Activated naive CD8-positive, alpha-beta T cell (primary cell): ENCODE measurements at regions not wholly inside any gene's neighbourhood (a gene's known extent, or its start where the extent isn't known, plus 50 kb on each side); places are given as distances from the start of the nearest gene placed in this dataset.

Experiments
- H3K27ac Mint-ChIP-seq: one replicate; pipeline ENCODE4 v1.8.0; 2021; ENCODE audit warnings: mixed read lengths
- H3K27me3 Mint-ChIP-seq: one replicate; pipeline ENCODE4 v1.8.0; 2021; ENCODE audit warnings: mixed read lengths
- H3K36me3 Mint-ChIP-seq: one replicate; pipeline ENCODE4 v1.8.0; 2021; ENCODE audit warnings: mixed read lengths
- H3K4me1 Mint-ChIP-seq: one replicate; pipeline ENCODE4 v1.8.0; 2021; ENCODE audit warnings: low read depth, mixed read lengths
- H3K4me3 Mint-ChIP-seq: one replicate; pipeline ENCODE4 v1.8.0; 2021; ENCODE audit warnings: mild to moderate bottlenecking, mixed read lengths
- H3K9me3 Mint-ChIP-seq: one replicate; pipeline ENCODE4 v1.8.0; 2021; ENCODE audit warnings: low read depth, mixed read lengths

DNA sequence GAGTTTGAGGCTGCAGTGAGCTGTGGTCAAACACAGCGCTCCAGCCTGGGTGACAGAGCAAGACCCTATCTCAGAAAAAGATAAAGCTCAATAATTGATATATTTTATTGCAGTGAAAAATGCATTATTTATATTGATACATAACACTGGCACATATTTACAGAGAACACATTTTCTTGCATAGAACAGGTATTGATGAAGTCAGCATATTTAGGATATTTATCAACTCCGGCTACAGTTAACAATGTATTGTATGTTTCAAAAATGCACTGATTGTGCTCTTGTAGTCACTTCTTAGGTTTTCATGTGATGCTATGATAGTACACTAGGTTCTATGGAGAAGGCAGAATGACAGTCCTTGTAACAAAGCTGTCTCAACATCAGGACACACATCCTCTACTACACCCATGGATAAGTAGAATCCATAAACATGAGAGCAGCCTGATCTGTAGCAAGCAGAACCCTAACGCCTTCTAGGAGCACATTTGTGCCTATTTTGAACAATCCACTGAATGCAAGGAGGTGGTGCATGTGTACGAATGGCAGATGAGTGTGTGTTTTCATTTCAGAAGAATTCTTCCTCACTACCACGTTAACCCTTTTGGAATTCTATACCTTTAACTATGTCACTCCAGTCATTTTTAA is 586.1 kb upstream of the CELF2 start:
- Mint-ChIP-seq H3K36me3 (no peaks in the 10 kb centered on the region), H3K27ac (no peak overlapping the region), H3K4me3 (no peak overlapping the region), H3K9me3 (peaks cover 8% of the 10 kb centered on the region), H3K4me1 (no peaks in the 10 kb centered on the region), H3K27me3 (peaks cover 18% of the 10 kb centered on the region)

DNA sequence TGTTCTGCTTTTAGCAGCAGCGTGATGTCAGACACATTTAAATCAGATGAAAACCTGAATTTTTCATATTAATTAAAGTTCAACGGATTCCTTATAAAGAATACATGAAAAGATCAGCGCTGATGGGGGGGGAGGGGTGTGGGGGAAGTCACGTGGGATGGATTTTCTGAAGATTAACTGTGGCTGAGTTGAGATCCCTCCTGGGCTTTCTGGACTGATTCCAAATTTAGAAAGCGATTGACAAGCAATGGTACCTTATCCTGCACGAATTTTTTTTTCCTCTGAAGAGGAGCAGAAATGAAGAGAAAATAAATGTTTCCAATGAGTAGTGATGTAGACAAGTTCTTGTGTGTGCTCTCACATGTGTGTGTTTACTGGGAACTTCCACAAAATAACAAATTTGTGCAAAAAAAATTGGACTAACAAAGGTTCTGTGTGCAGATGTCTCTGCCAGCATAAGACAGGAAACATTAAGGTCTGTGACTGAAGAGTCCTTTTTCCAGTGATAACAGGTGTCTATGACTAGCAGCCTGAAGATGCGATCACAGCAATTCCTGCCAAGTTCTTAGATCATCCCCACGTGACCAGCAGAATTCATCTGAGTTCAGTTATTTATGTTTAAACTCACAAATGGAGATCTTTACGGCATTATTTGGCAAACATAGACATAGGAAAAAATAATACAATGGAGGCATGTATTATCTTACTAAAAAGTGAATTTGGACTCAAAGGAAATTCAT is 585.2 kb upstream of the CELF2 start:
- Mint-ChIP-seq H3K27me3 (peaks cover 21% of the 10 kb centered on the region), H3K27ac (no peak overlapping the region), H3K4me1 (no peaks in the 10 kb centered on the region), H3K36me3 (no peaks in the 10 kb centered on the region), H3K9me3 (peaks cover 8% of the 10 kb centered on the region), H3K4me3 (no peak overlapping the region)

DNA sequence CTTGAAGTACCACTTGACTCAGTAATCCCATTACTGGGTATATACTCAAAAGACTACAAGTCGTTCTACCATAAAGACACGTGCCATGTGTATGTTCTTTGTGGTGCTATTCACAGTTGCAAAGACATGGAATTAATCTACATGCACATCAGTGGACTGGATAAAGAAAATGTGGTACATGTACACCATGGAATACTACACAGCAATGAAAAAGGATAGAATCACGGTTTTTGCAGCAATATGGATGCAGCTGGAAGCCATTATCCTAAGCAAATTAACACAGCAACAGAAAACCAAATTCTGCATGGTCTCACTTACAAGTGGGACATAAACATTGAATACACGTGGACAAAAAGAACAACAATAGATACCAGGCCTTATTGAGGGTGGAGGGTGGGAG is 583.4 kb upstream of the CELF2 start:
- Mint-ChIP-seq H3K36me3 (no peaks in the 10 kb centered on the region), H3K4me3 (no peak overlapping the region), H3K27me3 (peaks cover 27% of the 10 kb centered on the region), H3K9me3 (peaks cover 8% of the 10 kb centered on the region), H3K4me1 (no peaks in the 10 kb centered on the region), H3K27ac (no peak overlapping the region)

DNA sequence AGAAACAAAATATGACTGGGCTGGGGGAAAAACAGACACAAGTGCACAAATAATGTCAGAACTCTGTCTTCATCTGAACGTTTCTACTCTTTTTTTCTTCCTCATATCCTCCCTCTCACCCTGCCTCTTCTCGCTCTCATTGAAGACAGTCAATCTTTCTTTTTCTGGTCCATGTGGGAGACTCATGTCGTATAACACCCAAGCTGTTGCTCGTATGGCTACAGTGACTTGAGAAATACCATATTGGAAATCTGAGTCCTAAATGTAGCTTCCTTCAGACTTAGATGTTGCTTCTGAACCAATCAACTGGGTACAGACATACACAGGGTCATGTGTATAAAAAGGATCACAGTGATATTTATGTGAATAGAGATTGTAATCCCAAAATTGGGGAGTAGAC is 579.8 kb upstream of the CELF2 start:
- H3K4me1 Mint-ChIP-seq: no peaks in the 10 kb centered on the region
- no peaks in the 10 kb centered on the region for H3K36me3 Mint-ChIP-seq
- H3K9me3 Mint-ChIP-seq: peaks cover 8% of the 10 kb centered on the region
- peaks cover 25% of the 10 kb centered on the region for H3K27me3 Mint-ChIP-seq
- H3K4me3 Mint-ChIP-seq: no peak overlapping the region
- no peak overlapping the region for H3K27ac Mint-ChIP-seq

DNA sequence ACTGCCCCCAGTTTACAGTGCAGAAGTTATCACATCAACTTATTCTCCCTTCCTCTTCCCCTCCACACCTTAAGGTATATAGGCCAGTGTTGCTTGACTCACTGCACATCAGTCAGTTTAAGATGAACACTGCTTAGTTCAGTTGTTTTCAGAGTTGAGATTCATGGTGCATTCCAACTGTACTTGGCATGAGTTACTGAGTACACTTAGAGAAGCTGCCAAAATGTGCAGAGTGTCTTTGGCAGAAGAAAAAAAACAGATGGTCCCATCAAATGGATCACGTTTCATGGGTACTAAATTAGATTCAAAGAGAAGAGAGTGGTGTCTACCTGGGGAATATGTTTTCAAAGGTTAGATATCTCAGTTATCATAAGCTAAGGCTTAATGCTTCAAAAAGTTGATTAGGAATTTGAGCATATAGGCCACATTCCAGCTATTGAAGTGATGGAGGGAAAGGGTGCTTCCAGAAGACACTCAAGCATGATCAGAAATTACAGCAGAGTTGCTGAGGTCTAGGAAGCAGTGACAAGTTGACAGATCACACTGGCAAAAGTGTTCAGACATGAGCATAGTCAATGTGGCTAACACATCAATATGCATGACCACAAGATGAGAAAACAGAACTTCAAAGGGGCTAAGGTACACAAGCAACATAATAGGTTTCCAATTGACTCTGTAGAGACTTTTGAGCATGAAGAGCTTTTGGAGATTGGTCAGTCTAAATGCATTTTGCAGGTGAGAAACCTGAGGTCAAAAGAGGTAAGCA is 579.2 kb upstream of the CELF2 start:
- H3K36me3 Mint-ChIP-seq: no peaks in the 10 kb centered on the region
- H3K9me3 Mint-ChIP-seq: peaks cover 8% of the 10 kb centered on the region
- H3K4me3 Mint-ChIP-seq: no peak overlapping the region
- no peak overlapping the region for H3K27ac Mint-ChIP-seq
- no peaks in the 10 kb centered on the region for H3K4me1 Mint-ChIP-seq
- peaks cover 23% of the 10 kb centered on the region for H3K27me3 Mint-ChIP-seq

DNA sequence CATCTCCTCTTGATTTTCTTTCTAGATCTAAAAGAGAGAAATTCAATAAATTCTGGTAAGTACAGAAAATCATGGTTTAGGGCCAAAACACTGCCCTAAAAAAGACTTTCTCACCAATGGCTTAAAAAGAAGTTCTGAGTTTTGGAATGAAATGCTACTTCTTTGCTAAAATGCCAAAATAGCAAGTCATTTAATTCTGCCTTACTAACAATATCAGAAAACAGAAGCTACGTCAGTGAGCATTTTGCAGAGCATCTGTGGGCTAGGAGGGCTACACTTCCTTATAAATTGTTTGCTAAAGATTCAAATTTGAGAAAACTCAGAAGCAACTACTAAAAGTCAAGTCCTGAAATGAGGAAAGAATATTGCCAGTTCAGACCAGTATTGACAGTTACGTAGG is 560.8 kb upstream of the CELF2 start:
- Mint-ChIP-seq H3K4me1 (no peaks in the 10 kb centered on the region), H3K9me3 (no peaks in the 10 kb centered on the region), H3K27me3 (peaks cover 8% of the 10 kb centered on the region)

DNA sequence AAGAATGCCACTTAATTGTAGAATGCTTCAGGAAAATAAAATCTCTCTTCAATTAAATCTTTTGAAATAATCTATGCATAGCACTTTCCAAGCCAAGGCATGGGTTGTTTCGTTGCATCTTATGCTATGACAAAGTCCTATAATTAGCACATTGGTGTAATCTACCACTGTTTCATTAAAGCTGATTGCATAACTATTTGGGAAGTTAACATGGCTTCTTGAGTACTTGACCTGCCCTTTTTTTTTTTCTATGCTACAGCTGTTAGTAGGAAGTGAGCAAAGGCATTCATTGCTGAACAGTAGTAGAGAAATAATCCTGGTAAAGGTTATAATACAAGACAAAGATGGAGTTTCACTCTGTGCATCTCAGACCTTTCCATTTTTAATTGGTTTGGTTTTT is 557.2 kb upstream of the CELF2 start:
- no peak overlapping the region for H3K27ac Mint-ChIP-seq
- H3K9me3 Mint-ChIP-seq: no peaks in the 10 kb centered on the region
- H3K36me3 Mint-ChIP-seq: no peaks in the 10 kb centered on the region
- H3K4me1 Mint-ChIP-seq: no peaks in the 10 kb centered on the region
- no peak overlapping the region for H3K4me3 Mint-ChIP-seq
- peaks cover 12% of the 10 kb centered on the region for H3K27me3 Mint-ChIP-seq

More for the DNA sequence above, 560.8 kb upstream of the CELF2 start:
- no peak overlapping the region for H3K27ac Mint-ChIP-seq
- no peaks in the 10 kb centered on the region for H3K36me3 Mint-ChIP-seq
- H3K4me3 Mint-ChIP-seq: no peak overlapping the region

DNA sequence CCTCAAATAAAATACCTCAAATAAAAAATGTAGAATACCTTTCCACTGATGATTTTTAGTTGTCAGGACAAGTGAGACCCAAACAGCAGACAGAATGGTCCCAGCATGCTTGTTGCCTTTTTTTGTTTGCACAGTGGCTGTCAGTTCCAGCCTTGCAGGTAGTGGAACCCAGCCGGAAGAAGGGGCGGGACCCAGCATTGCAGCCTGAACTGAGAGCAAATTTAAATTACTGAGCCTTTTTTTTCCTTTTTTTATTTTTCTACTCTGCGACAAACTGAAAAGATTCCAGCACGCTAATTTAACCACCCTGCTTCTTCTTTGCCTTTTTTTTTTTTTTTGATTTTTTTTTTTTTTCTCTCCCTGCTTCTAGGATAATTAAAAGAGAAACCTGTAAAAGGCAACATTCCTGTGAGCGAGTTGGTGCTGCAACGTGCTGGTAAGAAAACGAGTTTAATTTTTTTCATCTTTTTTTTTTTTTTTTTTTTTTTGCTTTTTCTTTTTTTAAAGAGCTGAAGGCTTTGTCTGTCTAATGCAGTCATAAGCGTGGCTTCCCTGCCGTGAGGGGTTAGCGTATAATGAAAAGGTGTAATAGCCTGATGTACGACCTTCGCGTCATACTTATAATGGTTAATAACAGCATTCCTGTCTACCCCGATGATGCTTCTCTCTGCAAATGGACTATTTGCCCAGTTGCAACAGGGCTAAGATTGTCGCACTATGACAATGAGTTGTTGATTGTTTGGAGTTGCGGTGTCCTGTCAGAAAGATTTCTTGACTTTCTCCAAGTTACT is 555.3 kb upstream of the CELF2 start:
- peaks cover 9% of the 10 kb centered on the region for H3K27me3 Mint-ChIP-seq
- no peaks in the 10 kb centered on the region for H3K36me3 Mint-ChIP-seq
- no peak overlapping the region for H3K4me3 Mint-ChIP-seq
- no peak overlapping the region for H3K27ac Mint-ChIP-seq
- H3K4me1 Mint-ChIP-seq: no peaks in the 10 kb centered on the region
- no peaks in the 10 kb centered on the region for H3K9me3 Mint-ChIP-seq

DNA sequence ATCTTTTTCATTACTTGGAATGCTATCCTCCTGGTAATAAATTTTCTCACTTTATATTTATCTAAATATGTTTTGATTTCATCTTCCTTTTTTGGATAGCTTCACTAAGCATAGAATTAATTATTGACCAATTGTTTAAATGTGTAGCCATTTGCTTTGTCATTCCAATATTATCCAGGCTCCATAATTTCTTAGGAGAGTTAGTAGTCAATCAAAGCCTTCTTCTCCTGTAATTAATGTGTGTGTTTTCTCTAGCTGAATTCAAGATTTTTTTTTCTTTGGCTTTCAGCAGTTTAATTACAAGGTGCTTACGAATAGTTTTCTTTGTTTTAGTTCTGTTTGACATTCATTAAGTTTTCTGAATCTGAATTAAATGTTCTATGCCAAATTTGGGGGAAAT is 545.9 kb upstream of the CELF2 start:
- peaks cover 7% of the 10 kb centered on the region for H3K9me3 Mint-ChIP-seq
- H3K4me1 Mint-ChIP-seq: no peaks in the 10 kb centered on the region
- H3K27me3 Mint-ChIP-seq: peaks cover 8% of the 10 kb centered on the region
- H3K27ac Mint-ChIP-seq: no peak overlapping the region
- no peak overlapping the region for H3K4me3 Mint-ChIP-seq
- peaks cover 2% of the 10 kb centered on the region for H3K36me3 Mint-ChIP-seq

DNA sequence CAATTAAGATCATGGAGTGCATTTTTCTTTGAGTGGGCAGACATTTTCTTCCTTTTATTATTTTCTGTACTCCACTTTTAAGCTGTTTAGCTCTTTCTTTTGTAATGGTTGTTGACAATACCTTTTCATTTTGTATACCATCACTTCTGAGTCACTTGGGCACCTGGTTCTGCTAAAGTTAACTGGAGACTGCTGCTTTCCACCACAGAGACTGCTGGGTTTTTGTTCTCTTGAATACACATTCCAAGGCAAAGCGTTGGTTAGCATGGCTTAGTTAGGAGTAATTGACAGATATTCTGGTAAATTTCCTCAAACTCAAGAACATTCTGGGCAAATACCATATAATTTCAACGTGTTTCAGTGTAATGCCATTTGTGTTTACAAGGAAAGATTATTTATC is 541.9 kb upstream of the CELF2 start:
- peaks cover 15% of the 10 kb centered on the region for H3K27me3 Mint-ChIP-seq
- peaks cover 7% of the 10 kb centered on the region for H3K9me3 Mint-ChIP-seq
- no peaks in the 10 kb centered on the region for H3K4me1 Mint-ChIP-seq

DNA sequence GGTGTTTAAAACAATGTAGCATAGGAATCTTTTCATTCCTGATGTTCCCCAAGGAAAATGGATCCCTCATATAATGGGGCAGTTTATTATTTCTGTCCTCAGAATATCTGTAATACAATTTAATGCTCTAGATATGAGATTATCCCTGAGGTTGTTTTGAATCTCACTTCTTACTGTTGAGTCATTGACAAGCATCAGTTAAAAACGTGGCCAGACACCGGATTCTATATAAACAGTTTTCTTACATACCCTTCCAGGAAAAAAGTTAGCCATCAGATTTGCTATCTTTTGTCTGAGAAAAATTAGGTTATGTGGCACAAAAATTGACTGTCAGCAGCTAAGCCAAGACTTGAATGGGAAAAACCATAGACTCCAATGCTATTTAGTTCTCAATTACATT is 539.8 kb upstream of the CELF2 start:
- no peak overlapping the region for H3K4me3 Mint-ChIP-seq
- no peak overlapping the region for H3K27ac Mint-ChIP-seq
- H3K9me3 Mint-ChIP-seq: peaks cover 6% of the 10 kb centered on the region
- H3K36me3 Mint-ChIP-seq: peaks cover 2% of the 10 kb centered on the region
- no peaks in the 10 kb centered on the region for H3K4me1 Mint-ChIP-seq
- peaks cover 21% of the 10 kb centered on the region for H3K27me3 Mint-ChIP-seq

More for the DNA sequence above, 541.9 kb upstream of the CELF2 start:
- Mint-ChIP-seq H3K27ac (no peak overlapping the region), H3K4me3 (no peak overlapping the region), H3K36me3 (peaks cover 2% of the 10 kb centered on the region)

DNA sequence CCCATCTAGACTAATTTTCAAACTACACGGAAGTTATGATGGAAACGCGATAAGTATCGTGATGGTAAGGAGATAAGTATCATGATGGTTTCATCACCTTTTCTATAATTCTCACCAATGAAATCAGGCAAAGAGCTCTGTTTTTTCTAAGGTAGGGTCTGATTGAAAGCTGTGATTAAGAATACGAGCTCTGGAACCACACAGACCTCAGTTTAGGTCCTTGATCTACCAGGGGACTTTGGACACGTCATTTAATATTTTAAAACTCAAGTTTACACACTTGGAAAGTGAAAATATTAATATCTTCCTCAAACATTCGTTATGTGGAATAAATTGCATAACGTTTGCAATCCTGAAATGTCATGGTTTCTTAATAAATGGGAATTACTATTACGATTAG is 538.2 kb upstream of the CELF2 start:
- H3K27ac Mint-ChIP-seq: no peak overlapping the region

DNA sequence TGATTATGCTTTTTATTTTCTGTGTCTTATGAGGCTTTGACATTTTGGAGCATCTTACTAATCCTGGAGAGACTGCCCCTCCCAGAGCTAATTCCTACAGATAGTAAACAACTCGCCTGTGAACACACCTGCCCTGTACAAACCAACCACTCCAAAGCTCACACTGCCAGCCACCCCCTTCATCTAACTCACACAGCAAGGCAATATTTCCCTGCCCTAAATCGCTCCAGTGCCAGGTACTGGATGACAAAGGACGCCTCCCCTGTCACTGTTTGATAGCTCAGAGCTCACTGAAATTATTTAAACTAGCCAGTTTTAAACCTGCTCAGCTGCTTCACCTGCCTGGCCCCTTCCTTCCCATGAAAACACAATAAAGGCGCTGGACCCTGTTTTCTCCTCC is 535.1 kb upstream of the CELF2 start:
- Mint-ChIP-seq H3K9me3 (no peaks in the 10 kb centered on the region), H3K36me3 (no peaks in the 10 kb centered on the region), H3K27me3 (peaks cover 22% of the 10 kb centered on the region), H3K27ac (no peak overlapping the region), H3K4me1 (no peaks in the 10 kb centered on the region), H3K4me3 (no peak overlapping the region)

More for the DNA sequence above, 538.2 kb upstream of the CELF2 start:
- Mint-ChIP-seq H3K4me1 (no peaks in the 10 kb centered on the region), H3K36me3 (no peaks in the 10 kb centered on the region), H3K9me3 (no peaks in the 10 kb centered on the region), H3K4me3 (no peak overlapping the region), H3K27me3 (peaks cover 21% of the 10 kb centered on the region)

DNA sequence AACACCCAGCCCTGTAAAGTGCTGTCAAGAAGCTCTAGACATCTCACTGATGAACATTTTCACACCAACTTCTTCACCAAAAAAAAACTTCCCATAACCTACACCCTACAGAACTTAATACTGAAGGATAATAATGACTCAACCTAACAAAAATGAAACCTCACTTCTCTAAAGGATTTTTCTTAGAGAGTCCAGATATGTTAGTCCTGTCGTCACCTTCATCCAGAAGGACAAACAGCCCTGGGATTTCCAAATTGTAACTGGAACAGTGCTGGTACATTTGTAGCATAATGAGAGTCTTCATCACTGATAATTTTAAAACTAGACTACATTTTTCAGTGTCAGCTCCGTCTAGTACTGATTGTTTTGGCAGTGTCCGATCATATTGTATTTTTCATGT is 528.6 kb upstream of the CELF2 start:
- Mint-ChIP-seq H3K9me3 (no peaks in the 10 kb centered on the region), H3K4me3 (no peak overlapping the region), H3K4me1 (no peaks in the 10 kb centered on the region), H3K27me3 (peaks cover 26% of the 10 kb centered on the region), H3K27ac (no peak overlapping the region), H3K36me3 (no peaks in the 10 kb centered on the region)
